Vagina (tissue), 2 donors: ENCODE measurements at regions not wholly inside any gene's neighbourhood (a gene's known extent, or its start where the extent isn't known, plus 50 kb on each side); places are given as distances from the start of the nearest gene placed in this dataset.

ENCODE experiments used
- DNase-seq, 2 donors: peaks; one replicate each; pipeline ENCODE4 v3.0.0-alpha.2; 2017; ENCODE audit errors: extremely low spot score in 2 of 2
- H3K27ac ChIP-seq: fragments of 200-600 bp; sonication (generic); one replicate; pipeline ENCODE4 v1.5.1; 2019
- H3K27me3 ChIP-seq: fragments of 200-600 bp; sonication (generic); one replicate; pipeline ENCODE4 v1.5.1; 2019
- H3K36me3 ChIP-seq, 2 donors: fragments of 200-600 bp; sonication (generic); one replicate each; pipeline ENCODE4 v1.5.1; 2017 to 2019
- H3K4me1 ChIP-seq: fragments of 200-600 bp; sonication (generic); one replicate; pipeline ENCODE4 v1.5.1; 2019
- H3K4me3 ChIP-seq, 2 donors: fragments of 200-600 bp; sonication (generic); 1 replicate in 1 of 2; 2 replicates in 1 of 2; pipeline ENCODE4 v1.5.1; 2016 to 2019
- H3K9me3 ChIP-seq: fragments of 200-600 bp; sonication (generic); one replicate; pipeline ENCODE4 v1.5.1; 2019
- CTCF ChIP-seq, 3 experiments: fragments of 450-650 bp in 2 of 3; fragments of 200-600 bp in 1 of 3; sonication (generic) in 1 of 3; IDR thresholded peaks; one replicate each; pipeline ENCODE4 v1.5.1; 2017 to 2019; ENCODE audit warnings: antibody characterized with exemption in 3 of 3, mild to moderate bottlenecking in 2 of 3, moderate library complexity in 2 of 3
- POLR2A ChIP-seq, 2 donors: fragments of 450-650 bp; IDR thresholded peaks; one replicate each; pipeline ENCODE4 v1.6.1; 2017; ENCODE audit warnings: antibody characterized with exemption in 2 of 2, mild to moderate bottlenecking in 2 of 2, moderate library complexity in 2 of 2
- POLR2AphosphoS5 ChIP-seq, 2 donors: sonication (generic); formaldehyde crosslinking; IDR thresholded peaks; one replicate each; pipeline ENCODE4 v1.9.0; 2017; ENCODE audit warnings: antibody characterized with exemption in 2 of 2, mild to moderate bottlenecking in 2 of 2, low read depth in 1 of 2; ENCODE audit not compliant: insufficient read depth in 1 of 2
- intact Hi-C: fragments of 100-400 bp; cut with DNase I; formaldehyde crosslinking; loops from one replicate; pipeline ENCODE4 v1.15.1; 2023

GRCh38 chr17:69706127-69706526 lies 291.6 kb downstream of the MAP2K6 start:
- H3K4me3 ChIP-seq: no peak overlapping the region
- TF ChIP-seq POLR2A (IDR thresholded peaks at IDR 0.05) (no peak), CTCF (IDR thresholded peaks at IDR 0.05) (no peak), POLR2AphosphoS5 (IDR thresholded peaks at IDR 0.05; ENCODE audit: insufficient read depth in 1 of 2, low read depth in 1 of 2) (no peak)

GRCh38 chr17:69709441-69709840 lies 294.9 kb downstream of the MAP2K6 start:
- TF ChIP-seq POLR2AphosphoS5 (IDR thresholded peaks at IDR 0.05; ENCODE audit: insufficient read depth in 1 of 2, low read depth in 1 of 2) (no peak), POLR2A (IDR thresholded peaks at IDR 0.05) (no peak), CTCF (IDR thresholded peaks at IDR 0.05) (no peak)
- DNase-seq: no peak
- no peaks in the 10 kb centered on the region for H3K9me3 ChIP-seq
- H3K4me1 ChIP-seq: no peaks in the 10 kb centered on the region
- no peaks in the 10 kb centered on the region for H3K36me3 ChIP-seq
- intact Hi-C loops: loop anchor here (10.0 kb wide), 1 partner anchor 455 kb away; the partner anchor contains the start of gene KCNJ2
- no peak overlapping the region for H3K27ac ChIP-seq
- H3K27me3 ChIP-seq: no peaks in the 10 kb centered on the region
- no peak overlapping the region for H3K4me3 ChIP-seq

More at GRCh38 chr17:69706127-69706526, 291.6 kb downstream of the MAP2K6 start:
- no peak for DNase-seq
- Histone ChIP-seq H3K27ac (no peak overlapping the region), H3K9me3 (no peaks in the 10 kb centered on the region), H3K4me1 (no peaks in the 10 kb centered on the region), H3K27me3 (no peaks in the 10 kb centered on the region), H3K36me3 (no peaks in the 10 kb centered on the region)
- intact Hi-C loops: loop anchor here (10.0 kb wide), 1 partner anchor 459 kb away; the partner anchor contains the start of gene KCNJ2

GRCh38 chr17:69710926-69711325 lies 296.4 kb downstream of the MAP2K6 start:
- Histone ChIP-seq H3K4me3 (no peak overlapping the region), H3K27me3 (no peaks in the 10 kb centered on the region), H3K36me3 (no peaks in the 10 kb centered on the region), H3K4me1 (no peaks in the 10 kb centered on the region), H3K9me3 (no peaks in the 10 kb centered on the region), H3K27ac (no peak overlapping the region)
- intact Hi-C loops: no loop called here
- no peak for DNase-seq
- no peak for TF ChIP-seq CTCF (IDR thresholded peaks at IDR 0.05)
- no peak for TF ChIP-seq POLR2A (IDR thresholded peaks at IDR 0.05)
- no peak for TF ChIP-seq POLR2AphosphoS5 (IDR thresholded peaks at IDR 0.05; ENCODE audit: insufficient read depth in 1 of 2, low read depth in 1 of 2)

- Histone ChIP-seq H3K4me3 (no peak overlapping the region), H3K4me1 (peaks cover under 1% of the 10 kb centered on the region), H3K27ac (no peak overlapping the region), H3K27me3 (no peaks in the 10 kb centered on the region), H3K9me3 (no peaks in the 10 kb centered on the region), H3K36me3 (no peaks in the 10 kb centered on the region)
- no peak for TF ChIP-seq CTCF (IDR thresholded peaks at IDR 0.05)
- no peak for TF ChIP-seq POLR2A (IDR thresholded peaks at IDR 0.05)
- TF ChIP-seq POLR2AphosphoS5 (IDR thresholded peaks at IDR 0.05; ENCODE audit: insufficient read depth in 1 of 2, low read depth in 1 of 2): no peak
- intact Hi-C loops: no loop called here
- DNase-seq: no peak
Observed at GRCh38 chr17:69711541-69711940, 297.0 kb downstream of the MAP2K6 start.

GRCh38 chr17:69712801-69713311 lies 298.4 kb downstream of the MAP2K6 start:
- Histone ChIP-seq H3K4me3 (no peak overlapping the region), H3K27ac (no peak overlapping the region), H3K4me1 (peaks cover 11% of the 10 kb centered on the region), H3K36me3 (no peaks in the 10 kb centered on the region), H3K27me3 (no peaks in the 10 kb centered on the region), H3K9me3 (no peaks in the 10 kb centered on the region)
- DNase-seq: no peak
- intact Hi-C loops: no loop called here
- TF ChIP-seq POLR2A (IDR thresholded peaks at IDR 0.05): no peak
- no peak for TF ChIP-seq CTCF (IDR thresholded peaks at IDR 0.05)
- TF ChIP-seq POLR2AphosphoS5 (IDR thresholded peaks at IDR 0.05; ENCODE audit: insufficient read depth in 1 of 2, low read depth in 1 of 2): no peak
